22Rv1 (cell line): ENCODE measurements at regions not wholly inside any gene's neighbourhood (a gene's known extent, or its start where the extent isn't known, plus 50 kb on each side); places are given as distances from the start of the nearest gene placed in this dataset.
"Not testable (repeated sequence)": the region's sequence is repeated elsewhere in the genome, so short reads cannot be mapped to it uniquely, and the experiment has no call there.

Experiments used
- H3K27ac ChIP-seq: fragments of 450-650 bp; 2 replicates; pipeline ENCODE4 v1.5.1; 2017
- ZFX ChIP-seq: fragments of 450-650 bp; IDR thresholded peaks from 2 replicates; pipeline ENCODE4 v1.6.1; 2017; ENCODE audit warnings: antibody characterized with exemption, borderline replicate concordance
- TF ChIP-seq, protein P1 (sequence below): fragments of 450-650 bp; IDR thresholded peaks from 2 replicates; pipeline ENCODE4 v1.5.1; 2017; ENCODE audit warnings: mild to moderate bottlenecking

DNA sequence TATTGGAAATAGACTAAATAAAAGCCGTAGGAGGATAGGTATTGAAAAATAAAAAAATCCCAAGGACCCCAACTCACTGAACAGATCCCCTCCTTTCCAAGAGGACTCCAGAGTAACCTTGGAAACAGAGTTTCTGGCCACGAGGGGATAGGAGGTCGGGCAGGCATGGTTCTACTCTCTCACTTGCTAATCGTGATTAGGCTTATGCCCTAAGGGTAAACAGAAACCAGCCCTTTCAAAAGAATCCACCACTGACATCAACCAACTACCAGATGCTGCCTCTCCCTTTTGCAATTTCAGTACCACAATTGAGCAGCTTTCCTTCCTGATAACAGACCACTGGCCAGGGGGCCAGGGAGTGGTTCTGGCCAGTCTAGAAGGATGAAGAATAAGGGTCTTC is 477.8 kb downstream of the EIPR1 start:
- no peak overlapping the region for H3K27ac ChIP-seq
- TF ChIP-seq, protein P1, sequence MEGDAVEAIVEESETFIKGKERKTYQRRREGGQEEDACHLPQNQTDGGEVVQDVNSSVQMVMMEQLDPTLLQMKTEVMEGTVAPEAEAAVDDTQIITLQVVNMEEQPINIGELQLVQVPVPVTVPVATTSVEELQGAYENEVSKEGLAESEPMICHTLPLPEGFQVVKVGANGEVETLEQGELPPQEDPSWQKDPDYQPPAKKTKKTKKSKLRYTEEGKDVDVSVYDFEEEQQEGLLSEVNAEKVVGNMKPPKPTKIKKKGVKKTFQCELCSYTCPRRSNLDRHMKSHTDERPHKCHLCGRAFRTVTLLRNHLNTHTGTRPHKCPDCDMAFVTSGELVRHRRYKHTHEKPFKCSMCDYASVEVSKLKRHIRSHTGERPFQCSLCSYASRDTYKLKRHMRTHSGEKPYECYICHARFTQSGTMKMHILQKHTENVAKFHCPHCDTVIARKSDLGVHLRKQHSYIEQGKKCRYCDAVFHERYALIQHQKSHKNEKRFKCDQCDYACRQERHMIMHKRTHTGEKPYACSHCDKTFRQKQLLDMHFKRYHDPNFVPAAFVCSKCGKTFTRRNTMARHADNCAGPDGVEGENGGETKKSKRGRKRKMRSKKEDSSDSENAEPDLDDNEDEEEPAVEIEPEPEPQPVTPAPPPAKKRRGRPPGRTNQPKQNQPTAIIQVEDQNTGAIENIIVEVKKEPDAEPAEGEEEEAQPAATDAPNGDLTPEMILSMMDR: no peak
- no peak for TF ChIP-seq ZFX

GRCh38 chr2:2898744-2899143 is 478.9 kb downstream of the EIPR1 start:
- H3K27ac ChIP-seq: no peak overlapping the region
- no peak for TF ChIP-seq ZFX
- TF ChIP-seq, protein P1: no peak

DNA sequence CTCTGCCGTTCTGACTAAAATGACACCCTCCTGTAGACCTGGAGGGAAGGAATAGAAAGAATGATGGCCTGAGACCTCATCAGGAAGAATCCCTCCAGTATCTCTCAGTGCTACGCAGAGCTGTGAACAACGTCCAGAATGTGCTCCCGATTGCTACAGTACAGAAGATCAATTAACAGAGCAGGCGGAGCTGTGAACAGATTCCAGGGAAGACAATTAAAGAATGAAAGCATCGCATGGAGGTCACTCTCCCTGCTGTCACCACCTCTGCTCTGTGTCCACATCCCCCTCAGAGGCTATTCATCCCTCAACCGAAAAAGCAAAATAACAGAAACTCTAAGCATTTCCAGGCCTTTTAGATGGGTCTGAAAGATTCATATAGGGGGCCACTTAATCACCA is 481.0 kb downstream of the EIPR1 start:
- H3K27ac ChIP-seq: no peak overlapping the region
- TF ChIP-seq, protein P1: no peak
- no peak for TF ChIP-seq ZFX

DNA sequence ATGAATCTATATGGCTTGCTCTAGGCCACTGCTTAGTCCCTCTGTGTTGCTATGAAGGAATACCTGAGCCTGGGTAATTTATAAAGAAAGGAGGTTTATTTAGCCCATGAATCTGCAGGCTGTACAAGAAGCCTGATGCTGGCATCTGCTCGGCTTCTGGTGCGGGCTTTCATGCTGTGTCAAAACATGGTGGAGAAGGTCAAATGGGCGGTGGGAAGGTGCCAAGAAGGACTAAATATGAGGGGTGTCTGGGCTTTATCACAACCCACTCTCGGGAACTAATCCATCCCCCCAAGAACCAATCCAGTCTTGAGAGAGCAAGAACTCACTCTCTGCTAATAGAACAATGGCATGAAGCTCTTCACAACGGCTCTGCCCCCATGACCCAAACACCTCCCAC is 481.6 kb downstream of the EIPR1 start:
- TF ChIP-seq, protein P1: no peak
- no peak for TF ChIP-seq ZFX

DNA sequence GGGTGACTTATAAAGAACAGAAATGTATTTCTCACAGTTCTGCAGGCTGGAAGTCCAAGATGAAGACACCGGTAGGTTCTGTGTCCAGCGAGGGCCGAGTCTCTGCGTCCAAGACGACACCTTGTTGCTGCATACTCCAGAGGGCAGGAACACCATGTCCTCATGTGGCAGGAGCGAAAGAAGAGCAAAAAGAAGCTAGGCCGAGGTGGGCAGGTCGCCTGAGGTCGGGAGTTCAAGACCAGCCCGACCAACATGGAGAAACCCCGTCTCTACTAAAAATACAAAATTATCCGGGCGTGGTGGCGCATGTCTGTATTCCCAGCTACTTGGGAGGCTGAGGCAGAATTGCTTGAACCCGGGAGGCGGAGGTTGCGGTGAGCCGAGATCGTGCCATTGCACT is 483.6 kb downstream of the EIPR1 start:
- H3K27ac ChIP-seq: not testable (repeated sequence)

More for the DNA sequence above, 481.6 kb downstream of the EIPR1 start:
- H3K27ac ChIP-seq: no peak overlapping the region

- no peak overlapping the region for H3K27ac ChIP-seq
- TF ChIP-seq, protein P1: no peak
- TF ChIP-seq ZFX: no peak
Observed at GRCh38 chr2:2892892-2893291, 484.7 kb downstream of the EIPR1 start.

DNA sequence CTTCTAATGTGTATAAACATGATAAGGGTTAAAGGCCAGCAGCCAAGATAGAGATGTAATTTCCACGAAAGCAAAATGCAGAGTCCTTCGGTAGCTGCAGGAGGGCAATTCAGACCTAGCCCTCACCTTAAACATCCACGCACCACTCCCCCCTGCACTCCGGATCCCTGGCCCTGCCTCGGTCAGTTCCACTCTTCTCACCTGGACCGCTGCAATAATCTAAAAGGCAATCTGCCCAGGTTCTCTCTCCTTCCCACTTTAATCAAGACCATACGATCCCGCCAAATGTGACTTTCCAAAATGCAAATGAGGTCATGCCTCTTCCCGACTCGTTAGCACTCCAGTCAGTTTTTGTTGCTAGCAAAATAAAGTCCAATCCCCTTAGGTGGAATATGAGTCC is 485.2 kb downstream of the EIPR1 start:
- no peak overlapping the region for H3K27ac ChIP-seq
- TF ChIP-seq, protein P1: no peak
- no peak for TF ChIP-seq ZFX

GRCh38 chr2:2890901-2891300 is 486.7 kb downstream of the EIPR1 start:
- TF ChIP-seq ZFX: no peak
- TF ChIP-seq, protein P1: no peak
- no peak overlapping the region for H3K27ac ChIP-seq
